Muscle of back (tissue), 3 donors: ENCODE measurements at regions not wholly inside any gene's neighbourhood (a gene's known extent, or its start where the extent isn't known, plus 50 kb on each side); places are given as distances from the start of the nearest gene placed in this dataset.

Experiments used
- DNase-seq, 3 donors: peaks; one replicate each; pipeline versions ENCODE4 v3.0.0 to v3.0.0-alpha.2; 2013

- peak in 1 of 3 donors; percentile 1 for DNase-seq
These were observed 68.4 kb downstream of the ANXA1 start for GRCh38 chr9:73219985-73220626.

GRCh38 chr9:73223594-73223993, 71.9 kb downstream of the ANXA1 start:
- no peak for DNase-seq

- DNase-seq: no peak
These were observed 77.9 kb downstream of the ANXA1 start for GRCh38 chr9:73229543-73229942.

- DNase-seq: no peak
These were observed 78.6 kb downstream of the ANXA1 start for GRCh38 chr9:73230251-73230650.

- DNase-seq: no peak
These were observed 79.5 kb downstream of the ANXA1 start for GRCh38 chr9:73231203-73231602.

- no peak for DNase-seq
These were observed 81.8 kb downstream of the ANXA1 start for GRCh38 chr9:73233359-73234007.

- no peak for DNase-seq
These were observed 82.3 kb downstream of the ANXA1 start for GRCh38 chr9:73234008-73234360.

GRCh38 chr9:73237140-73237539, 85.5 kb downstream of the ANXA1 start:
- no peak for DNase-seq

- no peak for DNase-seq
These were observed 88.1 kb downstream of the ANXA1 start for GRCh38 chr9:73239570-73240265.

- no peak for DNase-seq
These were observed 91.4 kb downstream of the ANXA1 start for GRCh38 chr9:73243078-73243477.

- DNase-seq: no peak
These were observed 107.5 kb downstream of the ANXA1 start for GRCh38 chr9:73259086-73259696.

- no peak for DNase-seq
These were observed 108.8 kb downstream of the ANXA1 start for GRCh38 chr9:73260506-73260905.

- no peak for DNase-seq
These were observed 113.0 kb downstream of the ANXA1 start for GRCh38 chr9:73264631-73265030.

- no peak for DNase-seq
These were observed 114.2 kb downstream of the ANXA1 start for GRCh38 chr9:73265876-73266275.

GRCh38 chr9:73269430-73270101, 117.9 kb downstream of the ANXA1 start:
- DNase-seq: peak; percentile 7 to 18 (median 8)

GRCh38 chr9:73270967-73271721, 119.5 kb downstream of the ANXA1 start:
- DNase-seq: peak in 1 of 3 donors; percentile 64

- no peak for DNase-seq
These were observed 128.4 kb downstream of the ANXA1 start for GRCh38 chr9:73280113-73280512.

- peak in 1 of 3 donors; percentile 2 for DNase-seq
These were observed 132.7 kb downstream of the ANXA1 start for GRCh38 chr9:73284377-73284776.

- DNase-seq: no peak
These were observed 142.7 kb downstream of the ANXA1 start for GRCh38 chr9:73294336-73294735.

GRCh38 chr9:73325983-73326382, 174.3 kb downstream of the ANXA1 start:
- DNase-seq: no peak

GRCh38 chr9:73327149-73327548, 175.5 kb downstream of the ANXA1 start:
- no peak for DNase-seq
